ENCODE measurements at regions not wholly inside any gene's neighbourhood (a gene's known extent, or its start where the extent isn't known, plus 50 kb on each side); places are given as distances from the start of the nearest gene placed in this dataset.

DNA sequence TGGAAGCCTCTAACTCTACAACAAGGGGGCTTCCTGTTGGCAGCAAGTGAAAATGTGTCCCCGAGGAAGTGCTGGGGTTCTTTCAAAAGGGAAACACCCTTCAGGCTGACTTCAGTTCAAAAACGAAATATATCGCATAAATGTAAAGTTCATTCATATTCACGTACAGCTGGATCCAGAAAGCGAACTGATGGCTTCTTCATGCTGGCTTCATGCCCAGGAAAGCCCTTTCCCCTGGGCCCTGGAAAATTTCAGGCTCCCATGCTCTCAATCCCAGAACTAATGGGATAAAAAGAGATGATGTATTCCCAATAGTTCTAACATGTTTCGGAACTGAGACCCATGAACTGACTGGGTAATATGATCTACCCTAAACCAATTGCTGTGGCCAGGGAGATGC is 104.7 kb upstream of the CDH13 start:
- TF ChIP-seq, protein P1, sequence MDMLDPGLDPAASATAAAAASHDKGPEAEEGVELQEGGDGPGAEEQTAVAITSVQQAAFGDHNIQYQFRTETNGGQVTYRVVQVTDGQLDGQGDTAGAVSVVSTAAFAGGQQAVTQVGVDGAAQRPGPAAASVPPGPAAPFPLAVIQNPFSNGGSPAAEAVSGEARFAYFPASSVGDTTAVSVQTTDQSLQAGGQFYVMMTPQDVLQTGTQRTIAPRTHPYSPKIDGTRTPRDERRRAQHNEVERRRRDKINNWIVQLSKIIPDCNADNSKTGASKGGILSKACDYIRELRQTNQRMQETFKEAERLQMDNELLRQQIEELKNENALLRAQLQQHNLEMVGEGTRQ (IDR thresholded peaks at IDR 0.05; ENCODE audit: borderline replicate concordance, low read depth, low read length), result no peak
- TF ChIP-seq EZH2 (IDR thresholded peaks at IDR 0.05; ENCODE audit: borderline replicate concordance, control insufficient read depth, low read depth, low read length), result no peak
- no peak for TF ChIP-seq CTCF (IDR thresholded peaks at IDR 0.05 in 2 of 3, conservative IDR thresholded peaks at IDR 0.05 in 1 of 3; ENCODE audit: control insufficient read depth in 2 of 3, extremely low read depth in 1 of 3, insufficient read depth in 1 of 3, low read depth in 3 of 3, low read length in 3 of 3)
- TF ChIP-seq ETV6 (conservative IDR thresholded peaks at IDR 0.05 in 1 of 2, IDR thresholded peaks at IDR 0.05 in 1 of 2; ENCODE audit: borderline replicate concordance in 1 of 2, low read depth in 1 of 2), result no peak

Data from GM12878 (cell line).